ENCODE measurements at regions not wholly inside any gene's neighbourhood (a gene's known extent, or its start where the extent isn't known, plus 50 kb on each side); places are given as distances from the start of the nearest gene placed in this dataset.

DNA sequence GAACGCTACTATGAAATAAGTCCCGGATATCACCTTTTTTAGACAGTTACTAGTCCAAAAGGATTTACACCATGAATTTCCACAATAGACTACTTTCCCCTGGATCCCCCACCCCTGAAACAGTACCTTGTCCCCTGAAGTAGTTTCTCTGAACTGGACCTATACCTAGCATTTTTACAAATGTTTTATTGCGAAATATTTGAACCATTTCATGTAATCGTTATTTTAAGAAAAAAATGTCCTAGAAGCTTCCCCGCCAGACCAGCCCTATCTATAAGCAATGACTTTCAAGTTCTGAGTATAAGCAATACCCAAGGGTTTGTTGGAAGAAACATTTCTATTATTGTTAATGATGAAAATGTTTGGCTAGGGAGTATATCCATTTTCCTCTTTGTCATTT lies 517.8 kb upstream of the IGFBP7 start:
- no peak for TF ChIP-seq POLR2AphosphoS5 (IDR thresholded peaks at IDR 0.05; ENCODE audit: insufficient read depth in 1 of 2, low read depth in 1 of 2)
- TF ChIP-seq, protein P1, sequence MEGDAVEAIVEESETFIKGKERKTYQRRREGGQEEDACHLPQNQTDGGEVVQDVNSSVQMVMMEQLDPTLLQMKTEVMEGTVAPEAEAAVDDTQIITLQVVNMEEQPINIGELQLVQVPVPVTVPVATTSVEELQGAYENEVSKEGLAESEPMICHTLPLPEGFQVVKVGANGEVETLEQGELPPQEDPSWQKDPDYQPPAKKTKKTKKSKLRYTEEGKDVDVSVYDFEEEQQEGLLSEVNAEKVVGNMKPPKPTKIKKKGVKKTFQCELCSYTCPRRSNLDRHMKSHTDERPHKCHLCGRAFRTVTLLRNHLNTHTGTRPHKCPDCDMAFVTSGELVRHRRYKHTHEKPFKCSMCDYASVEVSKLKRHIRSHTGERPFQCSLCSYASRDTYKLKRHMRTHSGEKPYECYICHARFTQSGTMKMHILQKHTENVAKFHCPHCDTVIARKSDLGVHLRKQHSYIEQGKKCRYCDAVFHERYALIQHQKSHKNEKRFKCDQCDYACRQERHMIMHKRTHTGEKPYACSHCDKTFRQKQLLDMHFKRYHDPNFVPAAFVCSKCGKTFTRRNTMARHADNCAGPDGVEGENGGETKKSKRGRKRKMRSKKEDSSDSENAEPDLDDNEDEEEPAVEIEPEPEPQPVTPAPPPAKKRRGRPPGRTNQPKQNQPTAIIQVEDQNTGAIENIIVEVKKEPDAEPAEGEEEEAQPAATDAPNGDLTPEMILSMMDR (IDR thresholded peaks at IDR 0.05), result no peak
- no peak for TF ChIP-seq POLR2A (IDR thresholded peaks at IDR 0.05)
- H3K27ac ChIP-seq, result no peak overlapping the region
- no peak overlapping the region for H3K4me3 ChIP-seq
- H3K36me3 ChIP-seq, result no peaks in the 10 kb centered on the region
- intact Hi-C loops (cut with DNase I), result no loop called here
- no peaks in the 10 kb centered on the region for H3K27me3 ChIP-seq
- no peaks in the 10 kb centered on the region for H3K9me3 ChIP-seq
- no peak for DNase-seq (ENCODE audit: extremely low spot score in 2 of 2)
- no peaks in the 10 kb centered on the region for H3K4me1 ChIP-seq

DNA sequence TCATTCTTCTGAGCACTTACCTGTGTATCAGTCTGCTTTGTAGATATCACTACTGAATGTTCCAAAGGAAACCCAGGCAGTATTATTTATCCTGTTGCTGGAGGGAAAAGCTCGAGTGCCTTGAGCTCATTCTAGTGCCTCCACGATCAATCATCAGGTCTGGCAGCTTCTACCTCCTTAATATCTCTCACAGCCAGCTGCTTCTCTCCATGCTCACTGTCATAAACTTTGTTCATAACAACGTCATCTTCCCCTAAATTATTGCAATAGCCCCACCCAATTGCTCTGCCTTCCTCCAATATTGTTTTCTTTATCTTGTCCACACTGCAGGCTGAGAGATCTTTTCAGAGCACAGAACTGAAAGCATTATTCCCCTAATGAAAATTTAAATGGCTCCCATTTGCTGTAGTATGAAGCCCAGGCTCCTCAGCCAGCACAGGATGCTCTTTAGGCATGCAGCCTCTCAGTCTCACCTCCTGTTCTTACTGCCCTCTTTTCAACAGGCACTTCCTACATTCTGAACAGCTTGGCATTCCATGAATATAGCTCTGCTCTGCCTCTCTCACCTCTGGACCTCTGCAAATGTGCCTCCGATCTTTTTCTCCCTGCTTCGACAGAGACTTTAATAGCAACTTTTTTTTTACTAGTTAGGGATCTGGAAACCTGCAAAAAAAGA lies 504.2 kb upstream of the IGFBP7 start:
- intact Hi-C loops (cut with DNase I), result no loop called here
- Histone ChIP-seq H3K4me3 (no peak overlapping the region), H3K27ac (no peak overlapping the region), H3K4me1 (no peaks in the 10 kb centered on the region), H3K27me3 (no peaks in the 10 kb centered on the region), H3K36me3 (no peaks in the 10 kb centered on the region), H3K9me3 (no peaks in the 10 kb centered on the region)
- TF ChIP-seq, protein P1 (IDR thresholded peaks at IDR 0.05), result no peak
- no peak for TF ChIP-seq POLR2AphosphoS5 (IDR thresholded peaks at IDR 0.05; ENCODE audit: insufficient read depth in 1 of 2, low read depth in 1 of 2)
- TF ChIP-seq POLR2A (IDR thresholded peaks at IDR 0.05), result no peak
- no peak for DNase-seq (ENCODE audit: extremely low spot score in 2 of 2)

DNA sequence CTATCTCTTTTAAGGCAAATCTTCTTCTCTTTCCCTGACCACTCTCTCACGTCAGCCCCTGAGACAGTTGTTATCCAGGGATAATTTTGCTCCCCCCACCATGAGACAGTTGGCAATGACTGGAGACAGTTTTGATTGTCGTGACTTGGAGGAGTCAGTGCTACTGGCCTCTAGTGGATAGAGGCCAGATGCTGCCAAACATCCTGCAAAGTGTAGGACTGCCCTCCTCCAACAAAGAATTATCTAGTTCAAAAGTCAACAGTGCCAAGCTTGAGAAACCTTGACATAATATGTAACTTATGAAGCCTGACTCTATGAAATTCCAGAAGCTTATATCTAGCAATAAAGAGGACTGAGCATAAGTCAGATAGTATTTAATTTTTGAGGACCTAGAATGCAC lies 502.1 kb upstream of the IGFBP7 start:
- TF ChIP-seq, protein P1 (IDR thresholded peaks at IDR 0.05), result no peak
- TF ChIP-seq POLR2A (IDR thresholded peaks at IDR 0.05) (no peak), POLR2AphosphoS5 (IDR thresholded peaks at IDR 0.05; ENCODE audit: insufficient read depth in 1 of 2, low read depth in 1 of 2) (no peak)
- H3K9me3 ChIP-seq, result no peaks in the 10 kb centered on the region

DNA sequence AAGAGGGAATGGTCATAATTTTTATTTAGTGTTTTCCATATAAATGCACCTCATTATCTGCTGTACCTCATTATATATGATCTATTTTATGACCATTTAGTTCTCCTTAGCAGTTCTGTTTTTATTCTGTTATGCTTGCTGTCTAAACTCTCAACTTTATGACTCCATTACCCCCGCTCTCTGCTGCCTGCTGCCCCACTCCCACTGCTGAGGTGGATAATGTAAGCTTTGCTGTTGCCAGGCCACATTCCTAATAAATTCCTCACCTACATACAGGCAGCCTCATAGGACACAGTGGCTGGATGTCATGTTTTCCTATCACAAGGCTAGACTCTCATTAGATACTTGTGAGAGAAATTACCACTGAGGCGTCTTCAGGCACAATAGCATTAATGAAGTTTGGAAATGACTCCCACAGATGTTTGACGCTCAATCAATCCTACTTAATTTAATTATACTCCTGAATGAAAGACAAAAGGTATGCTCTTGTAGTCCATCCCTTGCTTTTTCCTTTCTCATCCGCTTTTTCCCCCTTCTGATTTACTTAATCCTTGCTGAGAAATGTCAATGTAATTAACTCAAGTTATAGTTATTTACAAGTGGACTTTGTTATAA lies 497.5 kb upstream of the IGFBP7 start:
- TF ChIP-seq, protein P1 (IDR thresholded peaks at IDR 0.05), result no peak
- no peak for TF ChIP-seq POLR2AphosphoS5 (IDR thresholded peaks at IDR 0.05; ENCODE audit: insufficient read depth in 1 of 2, low read depth in 1 of 2)
- TF ChIP-seq POLR2A (IDR thresholded peaks at IDR 0.05), result no peak
- intact Hi-C loops (cut with DNase I), result no loop called here
- DNase-seq (ENCODE audit: extremely low spot score in 2 of 2), result no peak
- Histone ChIP-seq H3K4me3 (no peak overlapping the region), H3K27me3 (no peaks in the 10 kb centered on the region), H3K36me3 (no peaks in the 10 kb centered on the region), H3K4me1 (no peaks in the 10 kb centered on the region), H3K27ac (no peak overlapping the region), H3K9me3 (no peaks in the 10 kb centered on the region)

More for the DNA sequence above, 502.1 kb upstream of the IGFBP7 start:
- Histone ChIP-seq H3K4me1 (no peaks in the 10 kb centered on the region), H3K27ac (no peak overlapping the region), H3K4me3 (no peak overlapping the region), H3K27me3 (no peaks in the 10 kb centered on the region), H3K36me3 (no peaks in the 10 kb centered on the region)
- no peak for DNase-seq (ENCODE audit: extremely low spot score in 2 of 2)
- intact Hi-C loops (cut with DNase I), result no loop called here

DNA sequence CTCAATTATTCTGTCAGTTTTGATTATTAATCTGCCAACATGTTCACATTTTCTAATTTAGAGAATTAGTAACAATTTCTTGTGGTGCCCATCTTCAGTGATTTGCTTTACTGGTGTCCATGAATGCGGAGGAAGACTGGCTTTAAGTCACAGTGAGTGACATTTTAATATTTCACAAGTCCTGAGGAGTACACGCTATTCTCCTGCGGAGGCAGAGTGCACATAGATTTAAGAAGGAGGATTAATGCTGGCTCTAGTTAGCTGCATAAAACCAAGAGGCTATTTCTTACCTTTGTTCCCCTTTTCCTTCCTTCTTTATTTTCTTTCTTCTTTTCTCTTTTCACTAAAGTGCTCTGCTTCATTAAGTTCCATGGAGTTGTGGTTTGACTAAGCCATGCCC lies 495.2 kb upstream of the IGFBP7 start:
- no peaks in the 10 kb centered on the region for H3K4me1 ChIP-seq
- H3K36me3 ChIP-seq, result no peaks in the 10 kb centered on the region
- no peaks in the 10 kb centered on the region for H3K27me3 ChIP-seq
- no peak overlapping the region for H3K4me3 ChIP-seq
- H3K9me3 ChIP-seq, result no peaks in the 10 kb centered on the region
- intact Hi-C loops (cut with DNase I), result no loop called here
- no peak overlapping the region for H3K27ac ChIP-seq
- DNase-seq (ENCODE audit: extremely low spot score in 2 of 2), result no peak
- TF ChIP-seq POLR2AphosphoS5 (IDR thresholded peaks at IDR 0.05; ENCODE audit: insufficient read depth in 1 of 2, low read depth in 1 of 2) (no peak), POLR2A (IDR thresholded peaks at IDR 0.05) (no peak)
- TF ChIP-seq, protein P1 (IDR thresholded peaks at IDR 0.05), result no peak
